Fibroblast of skin of scalp (primary cell): ENCODE measurements at regions not wholly inside any gene's neighbourhood (a gene's known extent, or its start where the extent isn't known, plus 50 kb on each side); places are given as distances from the start of the nearest gene placed in this dataset.
A peak's percentile ranks its signal among the peaks of the same experiment; 100 is the strongest.
"Not testable (repeated sequence)": the region's sequence is repeated elsewhere in the genome, so short reads cannot be mapped to it uniquely, and the experiment has no call there.

Experiments
- DNase-seq: peaks from one replicate; pipeline ENCODE4 v3.0.0-alpha.2; 2013

GRCh38 chr6:62889240-62889639, 322.0 kb upstream of the FKBP1C start:
- DNase-seq, result no peak

- DNase-seq, result peak; percentile 0
Observed at GRCh38 chr6:62891065-62891647, 320.1 kb upstream of the FKBP1C start.

GRCh38 chr6:62894114-62894513, 317.2 kb upstream of the FKBP1C start:
- DNase-seq, result no peak

- no peak for DNase-seq
Observed at GRCh38 chr6:62903266-62903665, 308.0 kb upstream of the FKBP1C start.

- DNase-seq, result no peak
Observed at GRCh38 chr6:62904687-62905086, 306.6 kb upstream of the FKBP1C start.

GRCh38 chr6:62914530-62914929, 296.7 kb upstream of the FKBP1C start:
- no peak for DNase-seq

GRCh38 chr6:62923728-62924127, 287.5 kb upstream of the FKBP1C start:
- no peak for DNase-seq

- DNase-seq, result no peak
Observed at GRCh38 chr6:62940848-62941247, 270.4 kb upstream of the FKBP1C start.

- DNase-seq, result no peak
Observed at GRCh38 chr6:62942000-62942399, 269.3 kb upstream of the FKBP1C start.

- no peak for DNase-seq
Observed at GRCh38 chr6:62968834-62969233, 242.4 kb upstream of the FKBP1C start.

- DNase-seq, result no peak
Observed at GRCh38 chr6:62971976-62972658, 239.2 kb upstream of the FKBP1C start.

GRCh38 chr6:62974452-62974851, 236.8 kb upstream of the FKBP1C start:
- DNase-seq, result no peak

- DNase-seq, result no peak
Observed at GRCh38 chr6:62976566-62976965, 234.7 kb upstream of the FKBP1C start.

- no peak for DNase-seq
Observed at GRCh38 chr6:62978920-62979319, 232.3 kb upstream of the FKBP1C start.

GRCh38 chr6:62980093-62980492, 231.2 kb upstream of the FKBP1C start:
- DNase-seq, result no peak

GRCh38 chr6:62980724-62981123, 230.5 kb upstream of the FKBP1C start:
- DNase-seq, result no peak

GRCh38 chr6:62982951-62983350, 228.3 kb upstream of the FKBP1C start:
- DNase-seq, result no peak

- DNase-seq, result not testable (repeated sequence)
Observed at GRCh38 chr6:62991696-62992095, 219.6 kb upstream of the FKBP1C start.

- DNase-seq, result no peak
Observed at GRCh38 chr6:62993951-62994350, 217.3 kb upstream of the FKBP1C start.

- no peak for DNase-seq
Observed at GRCh38 chr6:62998022-62998421, 213.2 kb upstream of the FKBP1C start.

- not testable (repeated sequence) for DNase-seq
Observed at GRCh38 chr6:62999242-62999641, 212.0 kb upstream of the FKBP1C start.

GRCh38 chr6:62999796-63000195, 211.5 kb upstream of the FKBP1C start:
- DNase-seq, result peak; percentile 22

GRCh38 chr6:63006018-63006417, 205.3 kb upstream of the FKBP1C start:
- not testable (repeated sequence) for DNase-seq

GRCh38 chr6:63010962-63011361, 200.3 kb upstream of the FKBP1C start:
- not testable (repeated sequence) for DNase-seq

GRCh38 chr6:63014290-63014689, 197.0 kb upstream of the FKBP1C start:
- peak; percentile 4 for DNase-seq
